Lower lobe of right lung (tissue), 2 donors: ENCODE measurements at regions not wholly inside any gene's neighbourhood (a gene's known extent, or its start where the extent isn't known, plus 50 kb on each side); places are given as distances from the start of the nearest gene placed in this dataset.

Experiments used
- ATAC-seq, 2 donors: fragments of 200-7000 bp; cut with Tn5 transposase; one replicate each; pipeline ENCODE4 v1.9.1; 2020 to 2022; ENCODE audit warnings: mild to moderate bottlenecking in 2 of 2, moderate library complexity in 2 of 2
- DNase-seq: peaks from one replicate; pipeline ENCODE4 v3.0.0-alpha.2; 2020
- H3K27ac ChIP-seq: fragments of 200-600 bp; one replicate; pipeline ENCODE4 v1.8.0; 2022
- H3K27me3 ChIP-seq: fragments of 200-600 bp; one replicate; pipeline ENCODE4 v1.8.0; 2022; ENCODE audit warnings: low read depth
- H3K36me3 ChIP-seq: fragments of 200-600 bp; one replicate; pipeline ENCODE4 v1.8.0; 2022; ENCODE audit warnings: mild to moderate bottlenecking
- H3K4me1 ChIP-seq: fragments of 200-600 bp; one replicate; pipeline ENCODE4 v1.8.0; 2022
- H3K4me3 ChIP-seq: fragments of 200-600 bp; one replicate; pipeline ENCODE4 v1.8.0; 2022; ENCODE audit warnings: mild to moderate bottlenecking
- H3K9me3 ChIP-seq: fragments of 200-600 bp; one replicate; pipeline ENCODE4 v1.8.0; 2022
- CTCF ChIP-seq: fragments of 200-600 bp; IDR thresholded peaks from one replicate; pipeline ENCODE4 v1.8.0; 2022; ENCODE audit warnings: antibody characterized with exemption, mild to moderate bottlenecking
- intact Hi-C: fragments of 100-400 bp; cut with DNase I; formaldehyde crosslinking; loops from one replicate; pipeline ENCODE4 v1.11.0; 2022
- donor health status: DM: no; HTN: yes; CAD: no; lungs with severe emphysema.

GRCh38 chr9:99345451-99345850 lies 123.4 kb downstream of the SEC61B start:
- no peak for ATAC-seq
- Histone ChIP-seq H3K9me3 (no peaks in the 10 kb centered on the region), H3K4me3 (no peak overlapping the region), H3K27me3 (no peaks in the 10 kb centered on the region), H3K27ac (no peak overlapping the region), H3K4me1 (no peaks in the 10 kb centered on the region), H3K36me3 (no peaks in the 10 kb centered on the region)
- TF ChIP-seq CTCF, result no peak
- DNase-seq, result no peak
- intact Hi-C loops, result no loop called here

GRCh38 chr9:99345942-99346341 lies 123.9 kb downstream of the SEC61B start:
- ATAC-seq (no peak), DNase-seq (no peak)
- Histone ChIP-seq H3K36me3 (no peaks in the 10 kb centered on the region), H3K27me3 (no peaks in the 10 kb centered on the region), H3K4me1 (no peaks in the 10 kb centered on the region), H3K4me3 (no peak overlapping the region), H3K9me3 (no peaks in the 10 kb centered on the region), H3K27ac (no peak overlapping the region)
- intact Hi-C loops, result no loop called here
- no peak for TF ChIP-seq CTCF

- no peaks in the 10 kb centered on the region for H3K27me3 ChIP-seq
- intact Hi-C loops, result no loop called here
- no peak overlapping the region for H3K4me3 ChIP-seq
- no peak overlapping the region for H3K27ac ChIP-seq
- TF ChIP-seq CTCF, result no peak
- no peaks in the 10 kb centered on the region for H3K36me3 ChIP-seq
- no peak for DNase-seq
- ATAC-seq, result no peak
- no peaks in the 10 kb centered on the region for H3K4me1 ChIP-seq
- H3K9me3 ChIP-seq, result no peaks in the 10 kb centered on the region
Measured at GRCh38 chr9:99347568-99347967, 125.5 kb downstream of the SEC61B start.

- ATAC-seq (no peak), DNase-seq (no peak)
- intact Hi-C loops, result no loop called here
- H3K27me3 ChIP-seq, result no peaks in the 10 kb centered on the region
- no peaks in the 10 kb centered on the region for H3K9me3 ChIP-seq
- no peaks in the 10 kb centered on the region for H3K36me3 ChIP-seq
- H3K4me1 ChIP-seq, result no peaks in the 10 kb centered on the region
- TF ChIP-seq CTCF, result no peak
- no peak overlapping the region for H3K4me3 ChIP-seq
- H3K27ac ChIP-seq, result no peak overlapping the region
Measured at GRCh38 chr9:99348289-99348688, 126.2 kb downstream of the SEC61B start.

GRCh38 chr9:99349870-99350269 lies 127.8 kb downstream of the SEC61B start:
- Histone ChIP-seq H3K4me1 (peaks cover 6% of the 10 kb centered on the region), H3K36me3 (no peaks in the 10 kb centered on the region), H3K4me3 (no peak overlapping the region), H3K27me3 (no peaks in the 10 kb centered on the region), H3K9me3 (no peaks in the 10 kb centered on the region), H3K27ac (no peak overlapping the region)
- DNase-seq, result no peak
- no peak for ATAC-seq
- TF ChIP-seq CTCF, result no peak
- intact Hi-C loops, result no loop called here

GRCh38 chr9:99350461-99350860 lies 128.4 kb downstream of the SEC61B start:
- intact Hi-C loops, result no loop called here
- Histone ChIP-seq H3K27me3 (no peaks in the 10 kb centered on the region), H3K27ac (no peak overlapping the region), H3K9me3 (no peaks in the 10 kb centered on the region), H3K4me1 (peaks cover 6% of the 10 kb centered on the region), H3K36me3 (no peaks in the 10 kb centered on the region), H3K4me3 (no peak overlapping the region)
- no peak for ATAC-seq
- no peak for TF ChIP-seq CTCF
- DNase-seq, result no peak
